ENCODE measurements at regions not wholly inside any gene's neighbourhood (a gene's known extent, or its start where the extent isn't known, plus 50 kb on each side); places are given as distances from the start of the nearest gene placed in this dataset.
"Not testable (repeated sequence)": the region's sequence is repeated elsewhere in the genome, so short reads cannot be mapped to it uniquely, and the experiment has no call there.

DNA sequence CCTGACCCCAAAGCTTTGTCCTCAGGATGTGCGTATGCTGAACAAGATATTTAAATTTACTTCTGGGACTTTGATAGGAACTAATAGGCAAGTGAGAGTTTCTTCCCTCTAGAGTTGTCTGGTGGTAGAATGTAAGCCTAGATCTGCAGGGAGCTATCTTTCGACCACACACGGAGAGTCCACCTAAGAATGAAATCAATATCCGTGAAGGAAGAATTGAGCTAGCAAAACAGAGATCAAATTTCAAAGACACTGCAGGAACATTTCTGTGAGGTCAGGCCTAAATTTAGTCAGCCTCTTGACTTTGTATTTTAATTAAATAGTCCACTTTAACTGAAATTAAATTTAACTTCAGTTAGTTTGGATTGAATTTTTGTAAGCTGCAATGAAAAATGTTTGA, 871.3 kb downstream of the RAB28 start:
- H3K9me3 ChIP-seq (ENCODE audit: control insufficient read depth, low read depth, low read length), result no peaks in the 10 kb centered on the region
- no peak overlapping the region for H3K9ac ChIP-seq (ENCODE audit: control insufficient read depth, extremely low read depth, insufficient read depth, low read length)
- H3K36me3 ChIP-seq (ENCODE audit: control insufficient read depth in 2 of 2, extremely low read depth in 1 of 2, insufficient read depth in 2 of 2, low read length in 2 of 2), result no peaks in the 10 kb centered on the region
- H3K4me3 ChIP-seq (ENCODE audit: control insufficient read depth in 2 of 3, extremely low read depth in 1 of 3, insufficient read depth in 2 of 3, low read depth in 1 of 3, low read length in 3 of 3), result no peak overlapping the region
- DNase-seq (ENCODE audit: low read depth, low spot score) (no peak), FAIRE-seq (no peak)
- H3K27me3 ChIP-seq (ENCODE audit: control insufficient read depth, extremely low read depth, insufficient read depth, low read length), result no peaks in the 10 kb centered on the region
- H2AFZ ChIP-seq (ENCODE audit: control insufficient read depth, low read length), result no peak overlapping the region
- H3K4me2 ChIP-seq (ENCODE audit: control insufficient read depth, extremely low read depth, insufficient read depth, low read depth, low read length), result no peak overlapping the region
- H4K20me1 ChIP-seq (ENCODE audit: control insufficient read depth, extremely low read depth, insufficient read depth, low read length), result no peaks in the 10 kb centered on the region
- no peaks in the 10 kb centered on the region for H3K9me1 ChIP-seq (ENCODE audit: control insufficient read depth, extremely low read depth, insufficient read depth, low read length)
- H3K27ac ChIP-seq (ENCODE audit: control insufficient read depth, insufficient read depth, low read length), result no peak overlapping the region
- TF ChIP-seq, protein P1, sequence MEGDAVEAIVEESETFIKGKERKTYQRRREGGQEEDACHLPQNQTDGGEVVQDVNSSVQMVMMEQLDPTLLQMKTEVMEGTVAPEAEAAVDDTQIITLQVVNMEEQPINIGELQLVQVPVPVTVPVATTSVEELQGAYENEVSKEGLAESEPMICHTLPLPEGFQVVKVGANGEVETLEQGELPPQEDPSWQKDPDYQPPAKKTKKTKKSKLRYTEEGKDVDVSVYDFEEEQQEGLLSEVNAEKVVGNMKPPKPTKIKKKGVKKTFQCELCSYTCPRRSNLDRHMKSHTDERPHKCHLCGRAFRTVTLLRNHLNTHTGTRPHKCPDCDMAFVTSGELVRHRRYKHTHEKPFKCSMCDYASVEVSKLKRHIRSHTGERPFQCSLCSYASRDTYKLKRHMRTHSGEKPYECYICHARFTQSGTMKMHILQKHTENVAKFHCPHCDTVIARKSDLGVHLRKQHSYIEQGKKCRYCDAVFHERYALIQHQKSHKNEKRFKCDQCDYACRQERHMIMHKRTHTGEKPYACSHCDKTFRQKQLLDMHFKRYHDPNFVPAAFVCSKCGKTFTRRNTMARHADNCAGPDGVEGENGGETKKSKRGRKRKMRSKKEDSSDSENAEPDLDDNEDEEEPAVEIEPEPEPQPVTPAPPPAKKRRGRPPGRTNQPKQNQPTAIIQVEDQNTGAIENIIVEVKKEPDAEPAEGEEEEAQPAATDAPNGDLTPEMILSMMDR (optimal IDR thresholded peaks at IDR 0.05 in 1 of 3, IDR thresholded peaks at IDR 0.05 in 1 of 3, conservative IDR thresholded peaks at IDR 0.05 in 1 of 3; ENCODE audit: extremely low read depth in 1 of 3, insufficient read depth in 2 of 3, low read length in 3 of 3), result no peak
- TF ChIP-seq EZH2 (IDR thresholded peaks at IDR 0.05; ENCODE audit: low read length), result no peak
- no peaks in the 10 kb centered on the region for H3K79me2 ChIP-seq (ENCODE audit: control insufficient read depth, insufficient read depth, low read length)
- dilution Hi-C loops (cut with MboI; ENCODE audit: extremely low pct_ligation_motif_present, low sequenced_read_pairs), result no loop called here
- H3K4me1 ChIP-seq (ENCODE audit: control insufficient read depth, extremely low read depth, insufficient read depth, low read length), result no peaks in the 10 kb centered on the region

DNA sequence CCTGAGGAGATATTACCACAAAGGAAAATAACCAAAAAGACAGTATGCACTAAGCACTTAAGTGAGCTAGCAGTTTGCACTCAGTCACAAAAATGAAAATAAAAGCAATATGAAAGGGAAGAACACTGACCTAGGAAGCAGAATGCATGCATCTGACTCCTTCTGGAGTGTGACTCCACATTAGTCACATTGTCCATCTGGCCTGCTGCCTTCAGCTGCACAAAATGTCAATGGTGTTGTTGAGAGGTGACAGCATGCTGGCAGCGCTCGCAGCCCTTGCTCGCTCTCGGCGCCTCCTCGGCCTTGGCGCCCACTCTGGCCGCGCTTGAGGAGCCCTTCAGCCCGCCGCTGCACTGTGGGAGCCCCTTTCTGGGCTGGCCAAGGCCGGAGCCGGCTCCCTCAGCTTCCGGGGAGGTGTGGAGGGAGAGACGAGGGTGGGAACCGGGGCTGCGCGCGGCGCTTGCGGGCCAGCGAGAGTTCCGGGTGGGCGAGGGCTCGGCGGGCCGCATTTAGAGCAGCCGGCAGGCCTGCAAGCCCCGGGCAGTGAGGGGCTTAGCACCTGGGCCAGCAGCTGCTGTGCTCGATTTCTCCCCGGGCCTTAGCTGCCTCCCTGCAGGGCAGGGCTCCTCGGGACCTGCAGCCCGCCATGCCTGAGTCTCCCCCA, 874.8 kb downstream of the RAB28 start:
- H3K4me2 ChIP-seq (ENCODE audit: control insufficient read depth, extremely low read depth, insufficient read depth, low read depth, low read length); H3K4me1 ChIP-seq (ENCODE audit: control insufficient read depth, extremely low read depth, insufficient read depth, low read length); H3K4me3 ChIP-seq (ENCODE audit: control insufficient read depth in 2 of 3, extremely low read depth in 1 of 3, insufficient read depth in 2 of 3, low read depth in 1 of 3, low read length in 3 of 3); H3K27me3 ChIP-seq (ENCODE audit: control insufficient read depth, extremely low read depth, insufficient read depth, low read length); H3K36me3 ChIP-seq (ENCODE audit: control insufficient read depth in 2 of 2, extremely low read depth in 1 of 2, insufficient read depth in 2 of 2, low read length in 2 of 2); H3K9me3 ChIP-seq (ENCODE audit: control insufficient read depth, low read depth, low read length); DNase-seq (ENCODE audit: low read depth, low spot score); H3K9me1 ChIP-seq (ENCODE audit: control insufficient read depth, extremely low read depth, insufficient read depth, low read length); H3K79me2 ChIP-seq (ENCODE audit: control insufficient read depth, insufficient read depth, low read length); H3K27ac ChIP-seq (ENCODE audit: control insufficient read depth, insufficient read depth, low read length); dilution Hi-C loops (cut with MboI; ENCODE audit: extremely low pct_ligation_motif_present, low sequenced_read_pairs); FAIRE-seq; H2AFZ ChIP-seq (ENCODE audit: control insufficient read depth, low read length); H4K20me1 ChIP-seq (ENCODE audit: control insufficient read depth, extremely low read depth, insufficient read depth, low read length); H3K9ac ChIP-seq (ENCODE audit: control insufficient read depth, extremely low read depth, insufficient read depth, low read length): not testable (repeated sequence)

DNA sequence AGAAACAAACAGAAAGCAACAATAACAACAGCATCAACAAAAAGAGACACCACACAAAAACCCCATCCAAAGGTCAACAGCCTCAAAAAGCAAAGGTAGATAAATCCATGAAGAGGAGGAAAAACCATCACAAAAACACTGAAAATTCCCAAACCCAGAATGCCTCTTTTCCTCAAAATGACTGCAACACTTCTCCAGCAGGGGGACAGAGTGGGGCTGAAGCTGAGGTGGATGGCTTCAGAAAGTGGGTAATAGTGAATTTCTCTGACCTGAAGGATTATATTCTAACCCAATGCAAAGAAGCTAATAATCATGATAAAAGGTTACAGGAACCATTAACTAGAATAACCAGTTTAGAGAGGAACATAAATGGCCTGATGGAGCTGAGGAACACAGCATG, 888.2 kb downstream of the RAB28 start:
- Histone ChIP-seq H3K79me2 (ENCODE audit: control insufficient read depth, insufficient read depth, low read length) (no peaks in the 10 kb centered on the region), H3K9me1 (ENCODE audit: control insufficient read depth, extremely low read depth, insufficient read depth, low read length) (no peaks in the 10 kb centered on the region), H3K27me3 (ENCODE audit: control insufficient read depth, extremely low read depth, insufficient read depth, low read length) (no peaks in the 10 kb centered on the region), H3K9ac (ENCODE audit: control insufficient read depth, extremely low read depth, insufficient read depth, low read length) (no peak overlapping the region), H2AFZ (ENCODE audit: control insufficient read depth, low read length) (no peak overlapping the region), H3K4me3 (ENCODE audit: control insufficient read depth in 2 of 3, extremely low read depth in 1 of 3, insufficient read depth in 2 of 3, low read depth in 1 of 3, low read length in 3 of 3) (no peak overlapping the region), H4K20me1 (ENCODE audit: control insufficient read depth, extremely low read depth, insufficient read depth, low read length) (no peaks in the 10 kb centered on the region), H3K36me3 (ENCODE audit: control insufficient read depth in 2 of 2, extremely low read depth in 1 of 2, insufficient read depth in 2 of 2, low read length in 2 of 2) (no peaks in the 10 kb centered on the region), H3K4me1 (ENCODE audit: control insufficient read depth, extremely low read depth, insufficient read depth, low read length) (no peaks in the 10 kb centered on the region), H3K27ac (ENCODE audit: control insufficient read depth, insufficient read depth, low read length) (no peak overlapping the region), H3K9me3 (ENCODE audit: control insufficient read depth, low read depth, low read length) (no peaks in the 10 kb centered on the region), H3K4me2 (ENCODE audit: control insufficient read depth, extremely low read depth, insufficient read depth, low read depth, low read length) (no peak overlapping the region)
- FAIRE-seq, result no peak
- DNase-seq (ENCODE audit: low read depth, low spot score), result no peak
- dilution Hi-C loops (cut with MboI; ENCODE audit: extremely low pct_ligation_motif_present, low sequenced_read_pairs), result no loop called here
- TF ChIP-seq, protein P1 (optimal IDR thresholded peaks at IDR 0.05 in 1 of 3, IDR thresholded peaks at IDR 0.05 in 1 of 3, conservative IDR thresholded peaks at IDR 0.05 in 1 of 3; ENCODE audit: extremely low read depth in 1 of 3, insufficient read depth in 2 of 3, low read length in 3 of 3), result no peak
- TF ChIP-seq EZH2 (IDR thresholded peaks at IDR 0.05; ENCODE audit: low read length), result no peak

Data from keratinocyte (primary cell).